Ascending aorta (tissue), 2 donors: ENCODE measurements at regions not wholly inside any gene's neighbourhood (a gene's known extent, or its start where the extent isn't known, plus 50 kb on each side); places are given as distances from the start of the nearest gene placed in this dataset.

ENCODE experiments used
- DNase-seq, 2 donors: peaks; one replicate each; pipeline ENCODE4 v3.0.0-alpha.2; 2019; ENCODE audit warnings: low spot score in 2 of 2
- H3K27ac ChIP-seq, 2 donors: fragments of 200-600 bp; sonication (generic); one replicate each; pipeline ENCODE4 v1.5.1; 2016 to 2017; ENCODE audit warnings: mild to moderate bottlenecking in 1 of 2
- H3K27me3 ChIP-seq: fragments of 200-600 bp; sonication (generic); one replicate; pipeline ENCODE4 v1.5.1; 2017
- H3K36me3 ChIP-seq, 2 donors: fragments of 200-600 bp; sonication (generic); one replicate each; pipeline ENCODE4 v1.5.1; 2016
- H3K4me1 ChIP-seq, 2 donors: fragments of 200-600 bp; sonication (generic); one replicate each; pipeline ENCODE4 v1.5.1; 2016 to 2017; ENCODE audit warnings: mild to moderate bottlenecking in 1 of 2
- H3K4me3 ChIP-seq, 2 donors: fragments of 200-600 bp; sonication (generic); one replicate each; pipeline ENCODE4 v1.5.1; 2016 to 2017; ENCODE audit warnings: mild to moderate bottlenecking in 1 of 2
- H3K9me3 ChIP-seq, 2 donors: fragments of 200-600 bp; sonication (generic); one replicate each; pipeline ENCODE4 v1.5.1; 2016
- intact Hi-C: fragments of 100-400 bp; cut with DNase I; formaldehyde crosslinking; loops from one replicate; pipeline ENCODE4 v1.15.1; 2023
- TF ChIP-seq, protein P1 (sequence below), 3 experiments: fragments of 200-600 bp in 2 of 3; fragments of 450-650 bp in 1 of 3; sonication (generic) in 2 of 3; IDR thresholded peaks; one replicate each; pipeline ENCODE4 v1.5.1; 2016 to 2019; ENCODE audit warnings: antibody characterized with exemption in 3 of 3, mild to moderate bottlenecking in 1 of 3, moderate library complexity in 1 of 3

DNA sequence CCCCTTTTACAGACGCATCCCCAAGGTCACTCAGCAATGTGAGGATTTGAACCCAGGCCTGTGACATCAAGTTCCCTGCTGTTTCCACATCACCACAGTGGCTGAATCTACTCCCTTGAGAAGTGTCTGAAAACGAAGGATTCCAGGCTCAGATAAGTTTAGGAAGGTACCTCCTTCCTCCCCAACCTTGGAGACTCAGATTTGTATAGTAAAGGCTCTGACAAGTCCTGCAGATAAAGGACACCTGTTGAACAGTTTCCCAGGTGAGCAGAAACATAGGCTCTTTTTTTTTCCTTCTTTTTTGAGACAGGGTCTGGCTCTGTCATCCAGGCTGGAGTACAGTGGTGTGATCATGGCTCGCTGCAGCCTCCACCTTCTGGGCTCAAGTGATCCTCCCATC lies 56.4 kb upstream of the PTPRS start:
- Histone ChIP-seq H3K4me3 (no peak overlapping the region), H3K27me3 (peaks cover 7% of the 10 kb centered on the region), H3K27ac (no peak overlapping the region), H3K9me3 (no peaks in the 10 kb centered on the region), H3K4me1 (no peaks in the 10 kb centered on the region), H3K36me3 (no peaks in the 10 kb centered on the region)
- DNase-seq = no peak
- TF ChIP-seq, protein P1, sequence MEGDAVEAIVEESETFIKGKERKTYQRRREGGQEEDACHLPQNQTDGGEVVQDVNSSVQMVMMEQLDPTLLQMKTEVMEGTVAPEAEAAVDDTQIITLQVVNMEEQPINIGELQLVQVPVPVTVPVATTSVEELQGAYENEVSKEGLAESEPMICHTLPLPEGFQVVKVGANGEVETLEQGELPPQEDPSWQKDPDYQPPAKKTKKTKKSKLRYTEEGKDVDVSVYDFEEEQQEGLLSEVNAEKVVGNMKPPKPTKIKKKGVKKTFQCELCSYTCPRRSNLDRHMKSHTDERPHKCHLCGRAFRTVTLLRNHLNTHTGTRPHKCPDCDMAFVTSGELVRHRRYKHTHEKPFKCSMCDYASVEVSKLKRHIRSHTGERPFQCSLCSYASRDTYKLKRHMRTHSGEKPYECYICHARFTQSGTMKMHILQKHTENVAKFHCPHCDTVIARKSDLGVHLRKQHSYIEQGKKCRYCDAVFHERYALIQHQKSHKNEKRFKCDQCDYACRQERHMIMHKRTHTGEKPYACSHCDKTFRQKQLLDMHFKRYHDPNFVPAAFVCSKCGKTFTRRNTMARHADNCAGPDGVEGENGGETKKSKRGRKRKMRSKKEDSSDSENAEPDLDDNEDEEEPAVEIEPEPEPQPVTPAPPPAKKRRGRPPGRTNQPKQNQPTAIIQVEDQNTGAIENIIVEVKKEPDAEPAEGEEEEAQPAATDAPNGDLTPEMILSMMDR (IDR thresholded peaks at IDR 0.05) = no peak
- intact Hi-C loops = no loop called here

- H3K36me3 ChIP-seq = no peaks in the 10 kb centered on the region
- no peak overlapping the region for H3K4me3 ChIP-seq
- no peaks in the 10 kb centered on the region for H3K4me1 ChIP-seq
- no peak for DNase-seq
- no peak overlapping the region for H3K27ac ChIP-seq
- TF ChIP-seq, protein P1 (IDR thresholded peaks at IDR 0.05) = no peak
- peaks cover 7% of the 10 kb centered on the region for H3K27me3 ChIP-seq
- intact Hi-C loops = no loop called here
- H3K9me3 ChIP-seq = no peaks in the 10 kb centered on the region
Observed at GRCh38 chr19:5397804-5398692, 57.2 kb upstream of the ZNRF4 start.

DNA sequence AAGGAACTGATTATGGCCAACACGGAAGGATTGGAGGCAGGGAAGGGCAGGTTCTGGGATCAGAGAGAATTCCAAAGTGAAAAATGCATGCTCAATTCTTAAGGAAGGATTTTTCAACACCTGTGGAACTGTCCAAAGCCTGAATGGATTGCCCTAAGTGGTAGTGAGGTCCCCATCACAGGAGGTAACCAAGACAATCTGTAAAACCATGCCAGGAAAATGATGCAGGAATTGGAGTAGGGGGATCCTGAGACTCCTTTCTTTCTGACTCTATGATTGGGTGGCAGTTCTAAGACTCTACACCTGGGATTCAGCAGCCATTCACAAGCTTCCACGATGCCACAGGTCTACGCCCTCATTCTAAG lies 56.5 kb upstream of the ZNRF4 start:
- no peak overlapping the region for H3K4me3 ChIP-seq
- intact Hi-C loops = no loop called here
- no peak overlapping the region for H3K27ac ChIP-seq
- no peaks in the 10 kb centered on the region for H3K4me1 ChIP-seq
- peaks cover 7% of the 10 kb centered on the region for H3K27me3 ChIP-seq
- DNase-seq = no peak
- H3K9me3 ChIP-seq = no peaks in the 10 kb centered on the region
- TF ChIP-seq, protein P1 (IDR thresholded peaks at IDR 0.05) = no peak
- H3K36me3 ChIP-seq = no peaks in the 10 kb centered on the region

GRCh38 chr19:5403968-5404640 lies 51.1 kb upstream of the ZNRF4 start:
- TF ChIP-seq, protein P1 (IDR thresholded peaks at IDR 0.05) = no peak
- Histone ChIP-seq H3K9me3 (no peaks in the 10 kb centered on the region), H3K4me1 (no peaks in the 10 kb centered on the region), H3K27me3 (no peaks in the 10 kb centered on the region), H3K36me3 (no peaks in the 10 kb centered on the region), H3K4me3 (no peak overlapping the region), H3K27ac (no peak overlapping the region)
- DNase-seq = peak in 1 of 2 donors; percentile 64
- intact Hi-C loops = no loop called here
